ENCODE measurements at regions not wholly inside any gene's neighbourhood (a gene's known extent, or its start where the extent isn't known, plus 50 kb on each side); places are given as distances from the start of the nearest gene placed in this dataset.

DNA sequence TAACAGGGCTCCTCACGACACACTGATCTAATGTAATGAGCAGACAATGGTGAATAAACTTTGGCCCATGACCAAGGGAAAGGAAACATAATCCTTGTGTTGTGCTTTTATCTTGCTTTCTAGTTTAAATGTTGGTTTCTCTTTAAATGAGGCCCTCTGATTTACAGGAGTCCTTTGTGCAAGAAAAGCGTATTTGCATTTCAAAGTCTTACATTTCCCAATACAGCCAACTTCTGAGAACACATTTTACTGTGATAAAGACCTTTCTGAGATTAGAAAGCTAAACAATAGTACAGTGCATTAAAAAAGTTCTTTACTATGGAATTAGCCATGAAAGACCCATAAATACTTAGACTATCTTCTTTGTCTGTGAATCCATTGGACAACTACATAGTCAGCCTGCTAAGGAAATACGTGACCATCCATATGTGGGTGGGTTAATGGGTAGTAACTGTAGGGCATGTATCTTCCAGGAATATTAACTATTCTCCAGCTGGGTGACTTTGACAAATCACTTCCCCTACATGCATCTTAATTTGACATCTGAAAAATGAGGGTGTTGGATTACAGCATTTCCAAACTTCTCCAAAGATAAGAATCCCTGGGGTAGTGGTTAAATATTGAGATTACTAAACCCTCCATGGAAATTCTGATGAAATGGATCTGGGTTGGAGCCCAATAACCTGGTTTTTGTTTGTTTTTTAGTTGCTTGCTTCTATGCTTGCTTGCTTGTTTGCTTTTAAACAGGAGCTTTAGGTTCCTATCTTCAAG lies 50.3 kb upstream of the USP1 start:
- Histone ChIP-seq H3K36me3 (no peaks in the 10 kb centered on the region), H3K9me3 (no peaks in the 10 kb centered on the region), H3K27me3 (no peaks in the 10 kb centered on the region), H3K4me3 (peak overlapping the region in 1 of 3 donors; percentile 2), H3K27ac (peak overlapping the region in 1 of 3 donors; percentile 67), H3K4me1 (peaks cover 0 to 29% (median 5%) of the 10 kb centered on the region in 4 donors)
- intact Hi-C loops (cut with DNase I), result no loop called here
- no peak for TF ChIP-seq POLR2A (IDR thresholded peaks at IDR 0.05)
- TF ChIP-seq, protein P1, sequence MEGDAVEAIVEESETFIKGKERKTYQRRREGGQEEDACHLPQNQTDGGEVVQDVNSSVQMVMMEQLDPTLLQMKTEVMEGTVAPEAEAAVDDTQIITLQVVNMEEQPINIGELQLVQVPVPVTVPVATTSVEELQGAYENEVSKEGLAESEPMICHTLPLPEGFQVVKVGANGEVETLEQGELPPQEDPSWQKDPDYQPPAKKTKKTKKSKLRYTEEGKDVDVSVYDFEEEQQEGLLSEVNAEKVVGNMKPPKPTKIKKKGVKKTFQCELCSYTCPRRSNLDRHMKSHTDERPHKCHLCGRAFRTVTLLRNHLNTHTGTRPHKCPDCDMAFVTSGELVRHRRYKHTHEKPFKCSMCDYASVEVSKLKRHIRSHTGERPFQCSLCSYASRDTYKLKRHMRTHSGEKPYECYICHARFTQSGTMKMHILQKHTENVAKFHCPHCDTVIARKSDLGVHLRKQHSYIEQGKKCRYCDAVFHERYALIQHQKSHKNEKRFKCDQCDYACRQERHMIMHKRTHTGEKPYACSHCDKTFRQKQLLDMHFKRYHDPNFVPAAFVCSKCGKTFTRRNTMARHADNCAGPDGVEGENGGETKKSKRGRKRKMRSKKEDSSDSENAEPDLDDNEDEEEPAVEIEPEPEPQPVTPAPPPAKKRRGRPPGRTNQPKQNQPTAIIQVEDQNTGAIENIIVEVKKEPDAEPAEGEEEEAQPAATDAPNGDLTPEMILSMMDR (IDR thresholded peaks at IDR 0.05), result no peak
- DNase-seq (no peak), ATAC-seq (peak; percentile 58 to 77 (median 71))
- 23% methylated on average over 3 of the region's 3 CpGs for WGBS (ENCODE audit: insufficient coverage, low coverage, low lambda C conversion rate, missing lambda C conversion rate)
